GM21526 (cell line): ENCODE measurements at regions not wholly inside any gene's neighbourhood (a gene's known extent, or its start where the extent isn't known, plus 50 kb on each side); places are given as distances from the start of the nearest gene placed in this dataset.
"Not testable (repeated sequence)": the region's sequence is repeated elsewhere in the genome, so short reads cannot be mapped to it uniquely, and the experiment has no call there.

Experiments
- ATAC-seq: cut with Tn5 transposase; IDR thresholded peaks from one replicate; pipeline ENCODE4 v1.9.1; 2021; ENCODE audit warnings: moderate library complexity; ENCODE audit not compliant: unreplicated experiment, low FRiP score

DNA sequence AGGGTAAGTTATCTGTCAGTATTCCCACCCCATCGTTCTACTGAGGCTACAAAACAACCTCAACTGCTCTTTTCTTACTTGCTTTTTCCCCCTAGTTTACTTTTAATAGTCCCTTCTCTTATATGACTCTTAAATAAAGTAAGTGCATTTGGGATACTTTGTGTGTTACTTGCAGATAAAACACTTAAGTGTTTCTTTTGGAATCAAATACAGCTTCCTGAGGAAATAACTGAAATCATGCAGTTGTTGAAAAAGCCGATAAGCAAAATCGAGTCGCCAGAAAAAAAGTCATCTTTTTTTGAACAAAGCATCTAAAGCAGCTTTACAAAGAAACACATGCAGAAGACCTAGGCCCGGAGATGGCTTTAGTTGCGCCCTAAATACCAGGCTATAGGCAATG is 53.5 kb upstream of the EPB41L4A start:
- ATAC-seq: no peak

- ATAC-seq: no peak
These were observed 54.9 kb upstream of the EPB41L4A start for GRCh38 chr5:112473989-112474388.

DNA sequence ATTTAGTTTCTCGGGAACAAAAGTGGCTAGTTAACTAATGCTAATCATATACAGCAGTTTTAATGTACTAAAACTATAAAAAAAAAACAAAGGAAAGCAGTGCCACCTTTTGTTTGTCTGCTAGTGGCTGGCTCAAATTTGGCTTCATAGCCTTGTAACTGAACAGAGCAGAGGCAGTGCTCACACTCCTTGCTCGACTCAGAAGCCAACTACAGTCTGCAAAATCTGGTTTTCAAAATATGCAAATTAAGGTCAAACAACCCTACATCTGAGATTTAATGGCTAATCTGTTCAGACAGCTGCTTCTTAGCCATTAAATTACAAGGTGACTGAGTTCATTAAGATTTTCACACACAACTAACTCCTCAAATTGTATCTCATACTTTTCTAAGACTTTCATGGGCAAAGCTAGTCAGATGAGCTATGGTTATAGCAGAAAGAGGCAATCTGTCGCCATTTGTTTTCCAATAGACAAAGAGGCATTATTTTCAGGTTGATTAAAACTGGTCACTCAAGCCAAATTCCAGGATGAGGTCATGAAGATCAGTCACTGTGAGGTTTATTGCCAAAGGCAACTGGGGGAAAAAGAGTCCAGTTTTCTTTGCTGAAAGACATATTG is 56.8 kb upstream of the EPB41L4A start:
- ATAC-seq: no peak

- no peak for ATAC-seq
These were observed 60.3 kb upstream of the EPB41L4A start for GRCh38 chr5:112479418-112479817.

- ATAC-seq: no peak
These were observed 61.4 kb upstream of the EPB41L4A start for GRCh38 chr5:112480501-112480900.

DNA sequence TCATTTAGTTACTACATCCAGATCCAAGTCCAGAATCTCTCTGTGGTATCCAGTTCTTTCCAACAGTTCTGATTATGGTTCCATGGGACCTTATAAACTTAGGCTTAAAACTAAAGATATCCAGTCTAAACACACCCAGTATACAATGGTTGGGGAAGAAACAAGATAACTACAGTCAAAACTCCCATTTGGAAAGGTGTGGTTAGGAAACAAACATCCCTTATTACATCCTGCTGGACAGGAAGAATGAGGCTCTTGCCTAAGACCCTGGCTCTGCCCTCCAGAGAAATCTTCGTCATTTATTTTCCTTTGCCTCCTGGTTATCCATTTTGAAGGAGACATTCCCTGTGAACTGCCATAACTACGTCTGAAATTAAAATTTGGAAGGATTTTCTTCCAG is 64.6 kb upstream of the EPB41L4A start:
- ATAC-seq: no peak

DNA sequence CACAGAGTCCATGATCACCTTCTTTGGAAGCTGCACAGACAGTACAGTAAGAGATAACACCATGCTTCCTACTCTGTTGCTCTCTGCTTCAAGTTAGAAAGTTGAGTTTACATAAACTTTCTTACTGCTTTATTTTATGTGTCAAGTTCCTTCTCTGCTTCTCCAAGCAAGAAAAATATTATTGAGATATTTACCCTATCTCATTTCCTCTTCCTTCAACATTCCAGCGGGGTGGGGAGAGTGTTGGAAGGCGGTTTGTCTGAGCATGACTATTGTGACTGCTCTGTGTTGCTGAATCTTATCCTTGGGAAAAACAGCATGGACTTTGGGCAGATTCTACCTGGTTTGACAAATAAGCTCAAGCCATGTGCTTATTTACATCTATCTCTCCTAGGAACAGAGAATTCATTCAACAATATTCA is 66.9 kb upstream of the EPB41L4A start:
- no peak for ATAC-seq

- no peak for ATAC-seq
These were observed 72.2 kb upstream of the EPB41L4A start for GRCh38 chr5:112491257-112491656.

DNA sequence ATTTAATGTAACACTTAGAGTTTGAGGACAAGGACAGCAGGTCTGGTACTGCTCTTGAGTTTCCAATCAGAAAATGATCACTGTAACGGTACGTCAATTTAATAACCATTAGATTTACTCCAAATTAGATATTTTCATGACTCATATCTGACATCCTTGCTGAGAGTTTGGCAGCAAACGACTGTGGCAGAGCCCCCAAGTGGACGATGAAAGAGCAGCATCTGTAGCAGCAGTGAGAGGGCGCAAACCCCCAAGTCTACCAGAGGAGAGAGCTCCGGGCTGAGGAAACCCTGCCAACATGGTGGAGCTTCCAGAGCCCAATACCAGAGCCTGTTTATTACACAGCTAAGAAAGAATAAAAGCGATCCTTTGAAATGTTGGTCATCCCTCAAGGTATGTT is 73.2 kb upstream of the EPB41L4A start:
- ATAC-seq: peak; percentile 100

GRCh38 chr5:112503749-112504501 is 84.8 kb upstream of the EPB41L4A start:
- not testable (repeated sequence) for ATAC-seq

- ATAC-seq: not testable (repeated sequence)
These were observed 90.0 kb upstream of the EPB41L4A start for GRCh38 chr5:112509097-112509496.

DNA sequence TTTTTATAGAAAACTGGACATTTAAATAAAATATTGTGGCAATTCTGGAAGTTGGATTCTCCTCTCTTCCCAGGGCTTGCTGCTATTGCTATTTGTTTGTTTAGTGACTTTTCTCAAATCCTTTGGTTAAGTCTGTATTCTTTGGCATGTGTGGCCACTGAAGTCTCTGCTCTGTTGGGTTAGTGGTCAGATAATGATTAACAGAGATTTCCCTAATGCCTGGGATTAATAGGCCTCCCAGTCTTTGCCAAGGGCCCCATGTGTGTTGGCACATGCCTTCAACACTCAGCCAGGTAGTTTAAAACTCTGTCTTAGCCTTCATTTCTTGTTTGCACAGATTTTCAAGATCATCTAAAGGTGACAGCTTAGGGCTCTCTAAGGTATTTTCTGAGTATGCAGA is 92.8 kb upstream of the EPB41L4A start:
- ATAC-seq: no peak

- ATAC-seq: no peak
These were observed 93.8 kb upstream of the EPB41L4A start for GRCh38 chr5:112512901-112513300.

DNA sequence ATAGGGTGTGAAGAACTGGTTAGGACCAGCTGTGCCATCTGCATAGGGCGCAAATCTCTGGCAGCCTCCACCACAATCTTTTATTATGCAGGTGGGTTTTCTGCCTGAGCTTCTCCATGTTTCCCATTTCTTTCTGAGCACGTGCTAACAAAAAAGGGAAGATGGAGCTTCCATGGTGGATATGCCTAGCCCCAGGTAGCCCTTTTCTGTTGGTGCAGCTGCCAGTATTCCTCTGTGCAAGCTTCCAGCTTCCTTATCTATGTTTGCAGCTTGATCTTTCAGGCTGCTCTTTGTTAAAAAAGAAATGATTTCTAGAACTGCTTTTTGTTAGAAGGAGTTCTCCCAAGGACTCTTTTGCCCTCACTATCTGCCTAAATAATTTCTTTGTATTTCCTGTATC is 95.0 kb upstream of the EPB41L4A start:
- no peak for ATAC-seq

GRCh38 chr5:112520474-112520873 is 101.4 kb upstream of the EPB41L4A start:
- not testable (repeated sequence) for ATAC-seq

- ATAC-seq: peak; percentile 53
These were observed 104.0 kb upstream of the EPB41L4A start for GRCh38 chr5:112522891-112523673.

DNA sequence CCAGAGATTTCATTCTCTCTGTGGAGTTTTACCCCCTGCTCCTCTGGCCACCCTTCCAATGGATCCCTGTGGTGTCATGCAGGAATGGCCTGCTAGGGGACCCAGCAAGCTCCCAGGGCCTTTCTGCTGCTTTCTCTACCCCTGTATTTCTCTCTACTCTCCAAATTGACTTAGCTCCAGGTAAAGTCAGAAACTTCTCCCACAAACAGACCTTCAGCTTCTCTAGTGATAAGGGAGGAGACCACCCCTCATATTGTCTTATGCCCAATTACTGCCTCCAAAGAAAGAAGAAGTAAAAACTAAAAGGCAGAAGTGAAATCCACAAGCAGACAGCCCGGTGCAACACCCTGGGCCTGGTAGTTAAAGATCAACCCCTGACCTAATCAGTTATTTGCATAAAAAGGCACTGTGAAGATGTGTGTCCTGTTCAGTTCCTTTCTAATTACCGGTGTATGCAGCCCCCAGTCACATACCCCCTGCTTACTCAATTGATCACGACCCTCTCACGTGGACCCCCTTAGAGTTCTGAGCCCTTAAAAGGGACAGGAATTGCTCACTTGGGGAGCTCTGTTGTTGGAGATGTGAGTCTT is 104.7 kb upstream of the EPB41L4A start:
- ATAC-seq: peak; percentile 64

GRCh38 chr5:112525217-112525616 is 106.1 kb upstream of the EPB41L4A start:
- ATAC-seq: no peak

DNA sequence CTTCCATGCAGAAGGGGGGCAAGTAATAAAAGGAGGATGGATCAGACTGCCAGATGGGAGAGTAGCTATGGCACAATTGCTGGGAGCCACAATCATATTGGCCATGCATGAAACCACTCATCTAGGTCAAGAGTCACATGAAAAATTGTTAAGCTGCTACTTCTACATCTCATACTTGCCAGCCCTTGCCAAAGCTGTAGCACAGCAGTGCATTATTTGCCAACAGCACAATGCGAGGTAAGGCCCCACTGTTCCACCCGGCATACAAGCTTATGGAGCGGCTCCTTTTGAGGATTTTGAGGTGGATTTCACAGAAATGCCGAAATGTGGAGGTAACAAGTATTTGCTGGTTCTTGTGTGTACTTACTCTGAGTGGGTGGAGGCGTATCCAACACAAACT is 109.9 kb upstream of the EPB41L4A start:
- no peak for ATAC-seq

DNA sequence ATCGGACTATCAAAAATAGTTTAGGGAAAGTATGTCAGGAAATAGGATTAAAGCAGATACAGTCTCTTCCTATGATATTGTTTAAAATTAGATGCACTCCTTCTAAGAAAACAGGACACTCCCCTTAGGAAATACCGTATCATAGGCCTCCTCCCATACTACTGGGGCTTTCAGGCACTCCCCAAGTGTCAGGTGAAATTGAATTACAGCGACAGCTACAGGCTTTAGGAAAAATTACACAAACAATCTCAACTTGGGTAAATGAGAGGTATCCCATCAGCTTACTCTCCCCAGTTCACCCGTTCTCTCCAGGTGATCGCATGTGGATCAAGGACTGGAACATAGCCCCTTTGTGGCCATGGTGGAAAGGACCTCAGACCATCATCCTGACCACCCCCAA is 110.4 kb upstream of the EPB41L4A start:
- no peak for ATAC-seq
